ENCODE measurements at regions not wholly inside any gene's neighbourhood (a gene's known extent, or its start where the extent isn't known, plus 50 kb on each side); places are given as distances from the start of the nearest gene placed in this dataset.

DNA sequence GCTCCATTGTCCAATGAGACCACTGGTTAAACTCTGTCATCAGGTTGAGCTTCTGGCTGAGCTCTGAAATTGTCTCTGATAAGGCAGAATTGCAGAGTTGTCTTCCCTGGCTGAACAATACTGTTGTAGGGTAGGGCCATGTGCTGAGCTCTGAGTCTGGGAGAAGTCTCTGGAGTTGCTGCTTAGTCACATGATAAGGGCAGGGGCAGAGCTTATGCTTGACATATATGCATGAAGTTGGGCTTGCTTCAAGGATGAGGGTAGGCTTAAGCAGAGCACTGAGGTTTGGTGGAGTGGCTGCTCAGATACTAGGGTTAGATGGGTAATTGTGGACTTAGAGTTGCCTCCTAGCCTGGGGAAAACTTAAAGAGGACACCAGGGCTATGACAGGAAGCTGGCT, 946.3 kb upstream of the MIR17HG start:
- H3K27ac ChIP-seq: no peak overlapping the region
- no peak overlapping the region for H3K4me3 ChIP-seq
- intact Hi-C loops (cut with DNase I): no loop called here
- no peaks in the 10 kb centered on the region for H3K4me1 ChIP-seq
- no peaks in the 10 kb centered on the region for H3K27me3 ChIP-seq
- H3K36me3 ChIP-seq: no peaks in the 10 kb centered on the region
- no peak for DNase-seq (ENCODE audit: extremely low spot score in 2 of 2)
- H3K9me3 ChIP-seq: no peaks in the 10 kb centered on the region
- TF ChIP-seq, protein P1, sequence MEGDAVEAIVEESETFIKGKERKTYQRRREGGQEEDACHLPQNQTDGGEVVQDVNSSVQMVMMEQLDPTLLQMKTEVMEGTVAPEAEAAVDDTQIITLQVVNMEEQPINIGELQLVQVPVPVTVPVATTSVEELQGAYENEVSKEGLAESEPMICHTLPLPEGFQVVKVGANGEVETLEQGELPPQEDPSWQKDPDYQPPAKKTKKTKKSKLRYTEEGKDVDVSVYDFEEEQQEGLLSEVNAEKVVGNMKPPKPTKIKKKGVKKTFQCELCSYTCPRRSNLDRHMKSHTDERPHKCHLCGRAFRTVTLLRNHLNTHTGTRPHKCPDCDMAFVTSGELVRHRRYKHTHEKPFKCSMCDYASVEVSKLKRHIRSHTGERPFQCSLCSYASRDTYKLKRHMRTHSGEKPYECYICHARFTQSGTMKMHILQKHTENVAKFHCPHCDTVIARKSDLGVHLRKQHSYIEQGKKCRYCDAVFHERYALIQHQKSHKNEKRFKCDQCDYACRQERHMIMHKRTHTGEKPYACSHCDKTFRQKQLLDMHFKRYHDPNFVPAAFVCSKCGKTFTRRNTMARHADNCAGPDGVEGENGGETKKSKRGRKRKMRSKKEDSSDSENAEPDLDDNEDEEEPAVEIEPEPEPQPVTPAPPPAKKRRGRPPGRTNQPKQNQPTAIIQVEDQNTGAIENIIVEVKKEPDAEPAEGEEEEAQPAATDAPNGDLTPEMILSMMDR (IDR thresholded peaks at IDR 0.05): no peak

DNA sequence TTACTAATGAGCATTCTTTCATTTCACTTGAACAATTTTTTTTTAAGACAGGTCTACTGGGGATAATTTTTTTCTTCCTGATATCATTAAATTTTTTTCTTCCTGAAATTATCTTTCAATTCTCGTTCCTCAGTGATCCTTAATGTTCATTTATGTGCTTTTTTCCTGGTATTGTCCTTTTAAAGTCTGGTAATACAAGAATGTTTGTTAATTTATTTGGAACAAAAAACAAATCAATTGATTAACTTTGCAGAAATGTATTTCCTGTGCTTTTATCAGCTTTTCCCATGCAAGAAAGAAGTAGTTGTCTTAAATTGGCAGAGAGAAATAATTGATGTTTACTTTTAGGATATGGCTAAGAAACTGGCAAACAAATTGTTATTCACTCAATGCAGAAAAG, 945.4 kb upstream of the MIR17HG start:
- H3K9me3 ChIP-seq: no peaks in the 10 kb centered on the region
- H3K27ac ChIP-seq: no peak overlapping the region
- H3K4me3 ChIP-seq: no peak overlapping the region
- H3K36me3 ChIP-seq: no peaks in the 10 kb centered on the region
- intact Hi-C loops (cut with DNase I): no loop called here
- no peak for DNase-seq (ENCODE audit: extremely low spot score in 2 of 2)
- H3K27me3 ChIP-seq: no peaks in the 10 kb centered on the region
- no peaks in the 10 kb centered on the region for H3K4me1 ChIP-seq
- TF ChIP-seq, protein P1 (IDR thresholded peaks at IDR 0.05): no peak
- TF ChIP-seq POLR2AphosphoS5 (IDR thresholded peaks at IDR 0.05; ENCODE audit: insufficient read depth in 1 of 2, low read depth in 1 of 2) (no peak), POLR2A (IDR thresholded peaks at IDR 0.05) (no peak)

DNA sequence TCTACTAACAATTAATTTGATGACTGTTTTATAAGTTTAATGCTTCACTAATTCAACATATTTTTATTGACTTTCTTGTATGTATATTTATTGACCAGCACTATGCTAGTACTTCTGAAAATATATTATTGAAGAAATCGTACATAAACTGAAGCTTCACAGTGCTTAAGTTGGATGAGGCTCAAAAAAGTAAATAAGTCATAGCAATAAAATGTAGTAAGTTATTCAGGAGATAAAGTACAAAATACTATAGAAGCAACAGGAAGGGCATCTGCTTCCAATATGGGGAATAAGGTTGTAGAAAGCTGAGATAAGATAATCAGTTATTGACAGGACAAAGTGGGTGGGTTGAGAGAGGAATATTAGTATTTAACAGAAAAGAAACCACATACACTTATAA, 944.9 kb upstream of the MIR17HG start:
- Histone ChIP-seq H3K27me3 (no peaks in the 10 kb centered on the region), H3K9me3 (no peaks in the 10 kb centered on the region), H3K27ac (no peak overlapping the region), H3K4me1 (no peaks in the 10 kb centered on the region), H3K4me3 (no peak overlapping the region), H3K36me3 (no peaks in the 10 kb centered on the region)
- intact Hi-C loops (cut with DNase I): no loop called here
- TF ChIP-seq, protein P1 (IDR thresholded peaks at IDR 0.05): no peak
- TF ChIP-seq POLR2AphosphoS5 (IDR thresholded peaks at IDR 0.05; ENCODE audit: insufficient read depth in 1 of 2, low read depth in 1 of 2) (no peak), POLR2A (IDR thresholded peaks at IDR 0.05) (no peak)
- DNase-seq (ENCODE audit: extremely low spot score in 2 of 2): no peak

DNA sequence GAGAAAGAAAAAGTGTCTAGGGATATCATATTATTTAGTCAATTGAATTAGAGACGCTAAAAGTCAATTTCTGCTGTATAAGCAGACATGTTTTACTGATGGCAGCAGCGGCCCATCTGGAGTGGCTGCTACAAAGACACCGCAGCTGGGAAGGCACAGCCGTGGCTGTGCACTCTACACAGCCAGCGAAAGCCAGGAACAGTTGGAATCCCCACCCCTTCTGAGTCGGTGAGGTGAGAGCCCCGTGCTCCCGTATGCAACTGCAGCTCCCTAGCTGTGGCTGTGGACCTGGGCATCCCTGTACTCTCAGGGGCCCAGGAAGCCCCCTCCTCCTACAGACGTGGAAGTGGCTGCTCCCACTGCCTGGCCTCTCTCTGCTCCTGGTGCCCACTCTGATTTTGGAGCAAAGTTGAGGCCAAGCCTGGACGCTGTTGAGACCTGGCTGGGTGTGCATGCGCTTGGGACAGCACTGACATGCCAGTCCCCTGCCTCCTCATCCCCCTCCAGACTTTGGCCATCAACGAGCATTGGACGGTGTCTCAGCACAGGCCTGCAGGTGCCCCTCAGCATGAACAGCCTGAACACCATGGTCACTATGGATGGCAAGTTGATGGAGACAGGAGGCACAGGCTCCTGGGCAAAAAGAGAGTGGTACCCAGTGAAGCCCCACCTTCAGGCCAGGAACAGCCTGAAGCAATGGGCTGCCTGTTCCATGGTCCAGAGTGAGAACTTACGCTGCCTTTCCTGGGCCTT, 944.0 kb upstream of the MIR17HG start:
- DNase-seq (ENCODE audit: extremely low spot score in 2 of 2): no peak

DNA sequence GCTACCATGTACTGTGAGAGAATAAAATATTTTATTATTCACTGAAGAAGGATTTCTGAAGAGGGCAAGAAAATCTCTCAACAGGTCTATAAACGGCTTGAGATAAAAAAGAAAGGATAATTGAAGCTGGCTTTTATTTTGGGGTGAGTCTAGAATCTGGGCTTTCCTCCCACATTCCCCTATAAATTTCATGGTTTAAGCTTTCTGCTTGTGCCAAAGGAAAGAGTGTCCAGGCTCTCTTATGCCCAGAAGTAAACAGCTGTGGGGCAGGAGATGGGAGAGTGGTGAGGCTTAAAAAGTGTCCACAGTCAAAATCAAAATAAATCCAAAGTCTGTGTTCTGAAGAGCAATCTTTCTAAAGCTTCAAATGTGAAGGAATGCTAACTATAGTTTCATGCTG, 942.2 kb upstream of the MIR17HG start:
- TF ChIP-seq, protein P1 (IDR thresholded peaks at IDR 0.05): no peak
- TF ChIP-seq POLR2A (IDR thresholded peaks at IDR 0.05) (no peak), POLR2AphosphoS5 (IDR thresholded peaks at IDR 0.05; ENCODE audit: insufficient read depth in 1 of 2, low read depth in 1 of 2) (no peak)
- H3K4me1 ChIP-seq: no peaks in the 10 kb centered on the region
- no peaks in the 10 kb centered on the region for H3K36me3 ChIP-seq
- no peaks in the 10 kb centered on the region for H3K9me3 ChIP-seq
- no peak overlapping the region for H3K27ac ChIP-seq
- DNase-seq (ENCODE audit: extremely low spot score in 2 of 2): no peak
- H3K27me3 ChIP-seq: no peaks in the 10 kb centered on the region
- intact Hi-C loops (cut with DNase I): no loop called here
- H3K4me3 ChIP-seq: no peak overlapping the region

More for the DNA sequence above, 944.0 kb upstream of the MIR17HG start:
- Histone ChIP-seq H3K4me3 (no peak overlapping the region), H3K36me3 (no peaks in the 10 kb centered on the region), H3K27ac (no peak overlapping the region), H3K4me1 (no peaks in the 10 kb centered on the region), H3K9me3 (no peaks in the 10 kb centered on the region), H3K27me3 (no peaks in the 10 kb centered on the region)
- TF ChIP-seq, protein P1 (IDR thresholded peaks at IDR 0.05): no peak
- TF ChIP-seq POLR2A (IDR thresholded peaks at IDR 0.05) (no peak), POLR2AphosphoS5 (IDR thresholded peaks at IDR 0.05; ENCODE audit: insufficient read depth in 1 of 2, low read depth in 1 of 2) (no peak)
- intact Hi-C loops (cut with DNase I): no loop called here

All from vagina (tissue), 2 donors.